ENCODE measurements at regions not wholly inside any gene's neighbourhood (a gene's known extent, or its start where the extent isn't known, plus 50 kb on each side); places are given as distances from the start of the nearest gene placed in this dataset.

DNA sequence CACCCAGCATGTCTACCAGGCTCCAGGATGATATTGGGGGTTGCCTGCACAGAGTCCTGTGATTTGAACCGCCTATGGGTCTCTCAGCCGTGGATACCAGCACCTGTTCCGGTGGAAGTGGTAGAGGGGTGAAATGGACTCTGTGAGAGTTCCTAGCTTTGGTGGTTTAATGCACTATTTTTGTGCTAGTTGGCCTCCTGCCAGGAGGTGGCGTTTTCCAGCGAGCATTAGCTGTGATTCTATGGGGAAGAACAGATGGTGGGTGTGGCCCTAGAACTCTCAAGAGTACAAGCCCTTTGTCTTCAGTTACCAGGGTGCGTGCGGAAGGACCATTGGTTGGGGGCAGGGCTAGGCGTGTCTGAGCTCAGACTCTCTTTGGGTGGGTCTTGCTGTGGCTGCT lies 316.9 kb upstream of the AMOT start:
- TF ChIP-seq, protein P1, sequence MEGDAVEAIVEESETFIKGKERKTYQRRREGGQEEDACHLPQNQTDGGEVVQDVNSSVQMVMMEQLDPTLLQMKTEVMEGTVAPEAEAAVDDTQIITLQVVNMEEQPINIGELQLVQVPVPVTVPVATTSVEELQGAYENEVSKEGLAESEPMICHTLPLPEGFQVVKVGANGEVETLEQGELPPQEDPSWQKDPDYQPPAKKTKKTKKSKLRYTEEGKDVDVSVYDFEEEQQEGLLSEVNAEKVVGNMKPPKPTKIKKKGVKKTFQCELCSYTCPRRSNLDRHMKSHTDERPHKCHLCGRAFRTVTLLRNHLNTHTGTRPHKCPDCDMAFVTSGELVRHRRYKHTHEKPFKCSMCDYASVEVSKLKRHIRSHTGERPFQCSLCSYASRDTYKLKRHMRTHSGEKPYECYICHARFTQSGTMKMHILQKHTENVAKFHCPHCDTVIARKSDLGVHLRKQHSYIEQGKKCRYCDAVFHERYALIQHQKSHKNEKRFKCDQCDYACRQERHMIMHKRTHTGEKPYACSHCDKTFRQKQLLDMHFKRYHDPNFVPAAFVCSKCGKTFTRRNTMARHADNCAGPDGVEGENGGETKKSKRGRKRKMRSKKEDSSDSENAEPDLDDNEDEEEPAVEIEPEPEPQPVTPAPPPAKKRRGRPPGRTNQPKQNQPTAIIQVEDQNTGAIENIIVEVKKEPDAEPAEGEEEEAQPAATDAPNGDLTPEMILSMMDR (IDR thresholded peaks at IDR 0.05) = no peak
- TF ChIP-seq POLR2A (IDR thresholded peaks at IDR 0.05) = no peak
